ENCODE measurements at regions not wholly inside any gene's neighbourhood (a gene's known extent, or its start where the extent isn't known, plus 50 kb on each side); places are given as distances from the start of the nearest gene placed in this dataset.

DNA sequence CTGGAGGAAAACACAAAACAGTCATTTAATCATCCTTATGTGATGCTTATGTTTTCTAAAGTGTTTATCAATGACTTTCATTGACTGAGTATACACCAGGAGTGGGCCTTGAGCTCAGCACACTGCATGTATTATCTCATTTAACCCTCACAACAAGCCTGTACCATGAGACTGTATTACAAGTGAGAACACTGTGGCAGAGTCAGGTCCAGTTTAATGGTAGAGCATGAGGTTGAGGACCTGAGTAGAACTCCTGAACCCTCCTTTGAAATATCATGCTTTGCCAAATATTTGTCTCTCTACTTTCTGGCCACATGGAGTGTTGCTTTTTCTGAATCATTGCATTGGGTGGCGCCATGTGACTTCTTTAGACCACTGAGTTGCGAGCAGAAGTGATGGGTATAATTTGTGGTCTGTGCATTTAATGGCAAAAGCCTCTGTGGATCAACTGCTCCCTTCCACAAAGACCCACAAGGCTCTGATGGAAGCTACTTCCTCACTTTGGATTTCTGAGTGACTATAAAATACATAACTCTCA, 65.0 kb upstream of the SIRPG start:
- no peak overlapping the region for H3K4me2 ChIP-seq (ENCODE audit: low read depth, low read length)
- H3K14ac ChIP-seq (replicated peaks; ENCODE audit: low read depth, low read length), result no peak overlapping the region
- H4K8ac ChIP-seq (ENCODE audit: low read depth in 2 of 2, low read length in 2 of 2), result no peak overlapping the region
- BruUV-seq (replicated peaks), result no TSS peak
- H2BK15ac ChIP-seq (ENCODE audit: low read depth, low read length), result no peak overlapping the region
- H3K4ac ChIP-seq (ENCODE audit: low read depth, low read length), result no peak overlapping the region
- no peak overlapping the region for H2BK120ac ChIP-seq (ENCODE audit: low read depth, low read length)
- no peak overlapping the region for H3K18ac ChIP-seq (ENCODE audit: low read depth, low read length)
- no peak overlapping the region for H3K23ac ChIP-seq (ENCODE audit: low read depth, low read length)
- no peak overlapping the region for H3K4me3 ChIP-seq (ENCODE audit: insufficient read depth, low read depth, low read length)
- in situ Hi-C loops (cut with MboI; ENCODE audit: low sequenced_read_pairs), result no loop called here
- H2AK9ac ChIP-seq (replicated peaks; ENCODE audit: low read depth, low read length, poor library complexity), result no peak overlapping the region
- no peaks in the 10 kb centered on the region for H3K79me1 ChIP-seq (ENCODE audit: low read depth in 1 of 2, low read length in 2 of 2)
- no peaks in the 10 kb centered on the region for H3K4me1 ChIP-seq (ENCODE audit: control insufficient read depth, insufficient read depth, low read length)
- peaks cover 8% of the 10 kb centered on the region for H3K27me3 ChIP-seq (ENCODE audit: control insufficient read depth, insufficient read depth, low read length)
- H2AFZ ChIP-seq (replicated peaks; ENCODE audit: low read length, poor library complexity), result no peak overlapping the region
- H2BK20ac ChIP-seq (ENCODE audit: low read depth, low read length), result no peak overlapping the region
- H3K56ac ChIP-seq (ENCODE audit: extremely low read depth, insufficient read depth, low read length), result no peak overlapping the region
- H3K36me3 ChIP-seq (ENCODE audit: control insufficient read depth, insufficient read depth, low read length), result no peaks in the 10 kb centered on the region
- dilution Hi-C loops (cut with HindIII; ENCODE audit: low sequenced_read_pairs, unreplicated experiment), result no loop called here
- no peak overlapping the region for H3K9ac ChIP-seq (ENCODE audit: low read depth, low read length)
- intact Hi-C loops (cut with micrococcal nuclease), result no loop called here
- H4K5ac ChIP-seq (ENCODE audit: low read depth, low read length), result no peak overlapping the region
- no peaks in the 10 kb centered on the region for H3K9me1 ChIP-seq (ENCODE audit: insufficient read depth, low read length)
- no peak overlapping the region for H3K27ac ChIP-seq (ENCODE audit: insufficient read depth, low read length)
- no peak overlapping the region for H4K91ac ChIP-seq (ENCODE audit: insufficient read depth, low read depth, low read length)
- no peak for TF ChIP-seq MAFK (IDR thresholded peaks at IDR 0.05; ENCODE audit: low read depth, low read length)
- no peak for TF ChIP-seq RFX5 (IDR thresholded peaks at IDR 0.05; ENCODE audit: low read depth, low read length)
- TF ChIP-seq MXI1 (IDR thresholded peaks at IDR 0.05; ENCODE audit: borderline replicate concordance, low read depth, low read length), result no peak
- TF ChIP-seq, protein P1, sequence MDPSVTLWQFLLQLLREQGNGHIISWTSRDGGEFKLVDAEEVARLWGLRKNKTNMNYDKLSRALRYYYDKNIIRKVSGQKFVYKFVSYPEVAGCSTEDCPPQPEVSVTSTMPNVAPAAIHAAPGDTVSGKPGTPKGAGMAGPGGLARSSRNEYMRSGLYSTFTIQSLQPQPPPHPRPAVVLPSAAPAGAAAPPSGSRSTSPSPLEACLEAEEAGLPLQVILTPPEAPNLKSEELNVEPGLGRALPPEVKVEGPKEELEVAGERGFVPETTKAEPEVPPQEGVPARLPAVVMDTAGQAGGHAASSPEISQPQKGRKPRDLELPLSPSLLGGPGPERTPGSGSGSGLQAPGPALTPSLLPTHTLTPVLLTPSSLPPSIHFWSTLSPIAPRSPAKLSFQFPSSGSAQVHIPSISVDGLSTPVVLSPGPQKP (IDR thresholded peaks at IDR 0.05; ENCODE audit: borderline replicate concordance, low read depth, low read length), result no peak
- no peak for TF ChIP-seq RCOR1 (IDR thresholded peaks at IDR 0.05; ENCODE audit: insufficient replicate concordance, low read length)
- TF ChIP-seq BHLHE40 (IDR thresholded peaks at IDR 0.05; ENCODE audit: low read depth, low read length), result no peak
- TF ChIP-seq, protein P2, sequence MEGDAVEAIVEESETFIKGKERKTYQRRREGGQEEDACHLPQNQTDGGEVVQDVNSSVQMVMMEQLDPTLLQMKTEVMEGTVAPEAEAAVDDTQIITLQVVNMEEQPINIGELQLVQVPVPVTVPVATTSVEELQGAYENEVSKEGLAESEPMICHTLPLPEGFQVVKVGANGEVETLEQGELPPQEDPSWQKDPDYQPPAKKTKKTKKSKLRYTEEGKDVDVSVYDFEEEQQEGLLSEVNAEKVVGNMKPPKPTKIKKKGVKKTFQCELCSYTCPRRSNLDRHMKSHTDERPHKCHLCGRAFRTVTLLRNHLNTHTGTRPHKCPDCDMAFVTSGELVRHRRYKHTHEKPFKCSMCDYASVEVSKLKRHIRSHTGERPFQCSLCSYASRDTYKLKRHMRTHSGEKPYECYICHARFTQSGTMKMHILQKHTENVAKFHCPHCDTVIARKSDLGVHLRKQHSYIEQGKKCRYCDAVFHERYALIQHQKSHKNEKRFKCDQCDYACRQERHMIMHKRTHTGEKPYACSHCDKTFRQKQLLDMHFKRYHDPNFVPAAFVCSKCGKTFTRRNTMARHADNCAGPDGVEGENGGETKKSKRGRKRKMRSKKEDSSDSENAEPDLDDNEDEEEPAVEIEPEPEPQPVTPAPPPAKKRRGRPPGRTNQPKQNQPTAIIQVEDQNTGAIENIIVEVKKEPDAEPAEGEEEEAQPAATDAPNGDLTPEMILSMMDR (conservative IDR thresholded peaks at IDR 0.05; ENCODE audit: low read depth, low read length), result no peak
- TF ChIP-seq SMC3 (IDR thresholded peaks at IDR 0.05; ENCODE audit: low read depth, low read length), result no peak
- no peak for TF ChIP-seq RAD21 (IDR thresholded peaks at IDR 0.05; ENCODE audit: low read length)
- no peak for TF ChIP-seq NFE2L2 (IDR thresholded peaks at IDR 0.05; ENCODE audit: low read depth, low read length)
- TF ChIP-seq, protein P3, sequence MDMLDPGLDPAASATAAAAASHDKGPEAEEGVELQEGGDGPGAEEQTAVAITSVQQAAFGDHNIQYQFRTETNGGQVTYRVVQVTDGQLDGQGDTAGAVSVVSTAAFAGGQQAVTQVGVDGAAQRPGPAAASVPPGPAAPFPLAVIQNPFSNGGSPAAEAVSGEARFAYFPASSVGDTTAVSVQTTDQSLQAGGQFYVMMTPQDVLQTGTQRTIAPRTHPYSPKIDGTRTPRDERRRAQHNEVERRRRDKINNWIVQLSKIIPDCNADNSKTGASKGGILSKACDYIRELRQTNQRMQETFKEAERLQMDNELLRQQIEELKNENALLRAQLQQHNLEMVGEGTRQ (IDR thresholded peaks at IDR 0.05; ENCODE audit: low read depth, low read length), result no peak
- POLR2A ChIA-PET (ENCODE audit: unreplicated experiment), result no interaction called here
- no peak overlapping the region for H2BK5ac ChIP-seq (ENCODE audit: low read depth, low read length, poor library complexity, severe bottlenecking)
- no CpG with 5 or more reads among the region's 2 CpGs for WGBS, 2 experiments (ENCODE audit: extremely low coverage in 2 of 2, insufficient read length in 1 of 2)
- no peaks in the 10 kb centered on the region for H4K20me1 ChIP-seq (ENCODE audit: insufficient read depth, low read length)
- CTCF ChIA-PET, result no interaction called here
- no peaks in the 10 kb centered on the region for H3K9me3 ChIP-seq (ENCODE audit: control insufficient read depth, insufficient read depth, low read length)
- no peak for DNase-seq
- ATAC-seq (ENCODE audit: low read depth), result no peak
- no peak overlapping the region for H2AK5ac ChIP-seq (ENCODE audit: low read depth, low read length)

Data from IMR-90 (cell line).